K562 (cell line): ENCODE measurements at regions not wholly inside any gene's neighbourhood (a gene's known extent, or its start where the extent isn't known, plus 50 kb on each side); places are given as distances from the start of the nearest gene placed in this dataset.

Source experiments
- ATAC-seq: fragments of 200-7000 bp; cut with Tn5 transposase; 3 replicates; pipeline ENCODE4 v1.9.1; 2020; ENCODE audit warnings: moderate library complexity
- BruUV-seq: library from RNA; stranded (reverse); fragments of 400-500 nt; replicated peaks from 2 replicates; lab custom pipeline; 2021; lab: Mats Ljungman, UMichigan
- CTCF ChIA-PET: fragments of 300-600 bp; formaldehyde crosslinking; extraction: SDS; loops from one replicate; lab custom pipeline; 2021; ENCODE audit warnings: low intra/inter-chr PET ratio; lab: Yijun Ruan, JAX
- POLR2A ChIA-PET: fragments of 300-600, 350-650 bp; sonication (Branson Sonifier 250); formaldehyde crosslinking; extraction: SDS; loops from one replicate; lab custom pipeline; 2021; ENCODE audit warnings: antibody characterized with exemption, inconsistent platforms; lab: Yijun Ruan, JAX
- DNase-seq, 4 experiments: peaks; one replicate each; pipeline versions ENCODE4 v3.0.0 to v3.0.0-alpha.2; 2011 to 2018; ENCODE audit warnings: low spot score in 3 of 4, mixed read lengths in 3 of 4; ENCODE audit errors: extremely low read depth in 1 of 4
- FAIRE-seq: peaks from 2 replicates; lab custom pipeline; 2011; peaks lifted over from hg19 to GRCh38; lab: Jason Lieb, UNC
- H2AFZ ChIP-seq: 2 replicates; pipeline ENCODE4 v1.6.0; 2011; ENCODE audit warnings: low read depth, low read length, control low read depth, inconsistent platforms
- H3K27ac ChIP-seq: fragments of 200-600 bp; 3 replicates; pipeline ENCODE4 v1.8.0; 2011; ENCODE audit warnings: low read depth, mild to moderate bottlenecking, control low read depth, inconsistent platforms, low read length, moderate library complexity, mixed read lengths; ENCODE audit errors: extremely low read depth
- H3K27me3 ChIP-seq, 2 experiments: fragments of 300-600 bp in 1 of 2; 2 replicates in 1 of 2; 3 replicates in 1 of 2; pipeline versions ENCODE4 v1.6.0 to v1.8.0; 2011; ENCODE audit warnings: inconsistent platforms in 2 of 2, low read length in 2 of 2, mild to moderate bottlenecking in 1 of 2, mixed read lengths in 1 of 2, moderate library complexity in 1 of 2; ENCODE audit not compliant: control insufficient read depth in 2 of 2, insufficient read depth in 2 of 2
- H3K36me3 ChIP-seq: fragments of 300-600 bp; 3 replicates; pipeline ENCODE4 v1.8.0; 2011; ENCODE audit warnings: mild to moderate bottlenecking, low read length, inconsistent platforms; ENCODE audit not compliant: control insufficient read depth, insufficient read depth
- H3K4me1 ChIP-seq, 2 experiments: fragments of 200-600 bp in 1 of 2; replicated peaks in 1 of 2; 2 replicates in 1 of 2; 3 replicates in 1 of 2; pipeline versions ENCODE4 v1.5.1 to v1.8.0; 2011; ENCODE audit warnings: inconsistent platforms in 2 of 2, low read length in 2 of 2, mild to moderate bottlenecking in 1 of 2, mixed read lengths in 1 of 2, moderate library complexity in 1 of 2; ENCODE audit not compliant: control insufficient read depth in 2 of 2, insufficient read depth in 2 of 2
- H3K4me2 ChIP-seq: 2 replicates; pipeline ENCODE4 v1.6.1; 2011; ENCODE audit warnings: low read length, control low read depth, inconsistent platforms, mixed read lengths; ENCODE audit not compliant: insufficient read depth
- H3K4me3 ChIP-seq: fragments of 200-600 bp; sonication (generic), shearing (Covaris generic); 2 replicates; pipeline ENCODE4 v1.5.1; 2016; ENCODE audit warnings: control low read depth, inconsistent platforms
- H3K79me2 ChIP-seq: fragments of 200-600 bp; 3 replicates; pipeline ENCODE4 v1.8.0; 2011; ENCODE audit warnings: low read length, inconsistent platforms; ENCODE audit not compliant: control insufficient read depth, insufficient read depth
- H3K9ac ChIP-seq, 2 experiments: 2 replicates each; pipeline versions ENCODE4 v1.6.0 to v1.6.1; 2011; ENCODE audit warnings: low read depth in 2 of 2, low read length in 2 of 2, control low read depth in 1 of 2, inconsistent platforms in 1 of 2, mild to moderate bottlenecking in 1 of 2, mixed read lengths in 1 of 2; ENCODE audit not compliant: insufficient read depth in 1 of 2
- H3K9me1 ChIP-seq: one replicate; pipeline ENCODE4 v1.6.0; 2011; ENCODE audit warnings: inconsistent platforms, mild to moderate bottlenecking, low read length, moderate library complexity; ENCODE audit not compliant: control insufficient read depth, insufficient read depth
- H3K9me3 ChIP-seq: replicated peaks from 2 replicates; pipeline ENCODE4 v1.5.1; 2011; ENCODE audit warnings: low read depth, low read length, inconsistent platforms; ENCODE audit not compliant: control insufficient read depth, insufficient read depth
- H4K20me1 ChIP-seq: replicated peaks from 2 replicates; pipeline ENCODE4 v1.6.1; 2011; ENCODE audit warnings: low read length, inconsistent platforms, mixed read lengths; ENCODE audit not compliant: control insufficient read depth, insufficient read depth
- ARID3B ChIP-seq: fragments of 250-450 bp; sonication (Bioruptor Pico); IDR thresholded peaks from 2 replicates; pipeline ENCODE4 v1.4.0; 2020; ENCODE audit warnings: borderline replicate concordance
- KLF13 ChIP-seq: fragments of 450-650 bp; IDR thresholded peaks from 2 replicates; pipeline ENCODE4 v1.6.1; 2016; ENCODE audit warnings: missing genetic modification characterization, low read depth, mild to moderate bottlenecking, missing compliant biosample characterization, moderate library complexity, borderline replicate concordance
- NFIX ChIP-seq: fragments of 250-450 bp; sonication (Bioruptor Pico); IDR thresholded peaks from 2 replicates; pipeline ENCODE4 v1.4.0; 2020; ENCODE audit warnings: low read depth, mild to moderate bottlenecking, moderate library complexity
- POLR2G ChIP-seq: fragments of 200-400 bp; formaldehyde crosslinking; IDR thresholded peaks from 2 replicates; pipeline ENCODE4 v1.6.1; 2017; ENCODE audit warnings: low read depth, mild to moderate bottlenecking, antibody characterized with exemption, low read length, moderate library complexity
- PRDM10 ChIP-seq: fragments of 450-650 bp; IDR thresholded peaks from 2 replicates; pipeline ENCODE4 v1.6.1; 2018; ENCODE audit not compliant: partially characterized antibody
- ZBTB26 ChIP-seq: fragments of 450-650 bp; formaldehyde crosslinking; IDR thresholded peaks from 2 replicates; pipeline ENCODE4 v1.4.0; 2022; ENCODE audit warnings: missing genetic modification characterization
- ZNF174 ChIP-seq: fragments of 250-450 bp; sonication (Bioruptor Pico); IDR thresholded peaks from 2 replicates; pipeline ENCODE4 v1.4.0; 2020; ENCODE audit warnings: mild to moderate bottlenecking
- ZNF24 ChIP-seq: fragments of 450-650 bp; IDR thresholded peaks from 2 replicates; pipeline ENCODE4 v1.6.1; 2016
- ZNF609 ChIP-seq: sonication (generic); formaldehyde crosslinking; IDR thresholded peaks from 2 replicates; pipeline ENCODE4 v1.8.1; 2023; ENCODE audit warnings: missing genetic modification reagents, mild to moderate bottlenecking, borderline replicate concordance
- ZNF717 ChIP-seq: fragments of 250-450 bp; sonication (Bioruptor Pico); IDR thresholded peaks from 2 replicates; pipeline ENCODE4 v1.5.0; 2021
- WGBS: fragments of 100-300 bp; shearing (Covaris generic); methylation state at CpG from one replicate; pipeline ENCODE4 v1.1.6; 2016; ENCODE audit warnings: low coverage, mixed read lengths; ENCODE audit not compliant: insufficient coverage; ENCODE audit errors: missing lambda C conversion rate; 5-methylcytosine and 5-hydroxymethylcytosine counted together
- in situ Hi-C: fragments of 300-500 bp; cut with MboI; formaldehyde crosslinking; loops from 4 replicates; pipeline ENCODE4 v1.15.0; 2018; ENCODE audit warnings: inconsistent platforms, mixed read lengths
- intact Hi-C: fragments of 100-400 bp; cut with micrococcal nuclease; formaldehyde crosslinking; loops from 2 replicates; pipeline ENCODE4 v1.14.2; 2022

- TF ChIP-seq PRDM10 (no peak), ZBTB26 (CRISPR knock-in tag) (no peak), ARID3B (CRISPR knock-in tag) (no peak), NFIX (no peak)
Observed at GRCh38 chr12:16482726-16483125, 123.2 kb downstream of the LMO3 start (continued).

GRCh38 chr12:16492240-16492639, 113.7 kb downstream of the LMO3 start:
- in situ Hi-C loops = no loop called here
- FAIRE-seq = no peak
- POLR2A ChIA-PET = no interaction called here

More at GRCh38 chr12:16492240-16492639, 113.7 kb downstream of the LMO3 start:
- no peaks in the 10 kb centered on the region for H3K4me1 ChIP-seq
- CTCF ChIA-PET = no interaction called here
- H3K27ac ChIP-seq = no peak overlapping the region
- TF ChIP-seq ZNF609 (CRISPR knock-in tag) (no peak), ZNF24 (no peak), POLR2G (no peak), KLF13 (no peak), ZNF174 (CRISPR knock-in tag) (no peak), ZNF717 (CRISPR knock-in tag) (no peak)
- DNase-seq = no peak
- H3K4me3 ChIP-seq = no peak overlapping the region
- H3K36me3 ChIP-seq = no peaks in the 10 kb centered on the region
- H3K79me2 ChIP-seq = no peaks in the 10 kb centered on the region
- no peak overlapping the region for H3K9ac ChIP-seq
- no peak overlapping the region for H2AFZ ChIP-seq
- H4K20me1 ChIP-seq = no peaks in the 10 kb centered on the region
- 0 out of 2 replicates have a peak, but pooled peaks cover 2% of the 10 kb centered on the region for H3K9me3 ChIP-seq
- BruUV-seq = no TSS peak
- intact Hi-C loops = no loop called here
- 4% methylated on average over 3 of the region's 4 CpGs for WGBS
- ATAC-seq = no peak
- H3K27me3 ChIP-seq = no peaks in the 10 kb centered on the region
- no peaks in the 10 kb centered on the region for H3K9me1 ChIP-seq
- H3K4me2 ChIP-seq = no peak overlapping the region
